ENCODE measurements at regions not wholly inside any gene's neighbourhood (a gene's known extent, or its start where the extent isn't known, plus 50 kb on each side); places are given as distances from the start of the nearest gene placed in this dataset.
"Not testable (repeated sequence)": the region's sequence is repeated elsewhere in the genome, so short reads cannot be mapped to it uniquely, and the experiment has no call there.

GRCh38 chr2:236375973-236376476, 111.8 kb upstream of the ASB18 start:
- no peaks in the 10 kb centered on the region for H3K36me3 ChIP-seq (ENCODE audit: control insufficient read depth in 1 of 2, insufficient read depth in 2 of 2, low read length in 2 of 2)

DNA sequence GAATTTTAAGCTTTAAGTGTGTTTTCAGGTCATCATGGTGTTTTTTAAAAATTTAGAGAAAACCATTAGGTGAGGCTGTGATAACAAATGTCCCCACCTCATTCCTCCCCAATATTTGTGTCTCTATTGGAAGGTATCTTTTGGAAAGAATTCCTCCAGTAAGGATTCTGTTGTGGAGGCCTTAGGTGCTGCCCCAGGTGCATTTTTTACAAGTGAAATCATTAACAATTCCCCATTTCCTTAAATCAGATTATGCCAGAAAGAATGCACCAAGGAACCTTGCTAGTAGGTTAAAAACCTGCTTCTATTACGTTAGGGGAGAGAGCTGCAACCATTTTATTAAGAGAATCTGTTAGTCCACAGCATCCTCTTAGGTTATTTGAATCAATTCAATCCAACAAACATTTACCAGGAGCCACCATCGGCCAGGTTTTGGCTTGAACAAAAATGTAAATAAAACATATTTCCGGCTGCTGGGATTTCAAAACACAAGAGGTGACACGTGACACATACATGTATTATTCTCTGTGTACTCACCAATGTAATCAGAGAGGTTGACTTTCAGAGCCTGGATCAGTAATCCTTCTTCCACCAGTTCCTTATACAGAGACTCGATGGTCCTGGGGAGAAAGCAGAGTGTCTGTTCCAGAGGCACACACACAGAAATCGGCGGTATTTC, 112.5 kb upstream of the ASB18 start:
- Histone ChIP-seq H3K9ac (ENCODE audit: low read depth in 1 of 2, low read length in 2 of 2) (no peak overlapping the region), H3K4me3 (ENCODE audit: low read depth in 1 of 2, low read length in 2 of 2) (no peak overlapping the region), H3K36me3 (ENCODE audit: control insufficient read depth in 1 of 2, insufficient read depth in 2 of 2, low read length in 2 of 2) (no peaks in the 10 kb centered on the region), H3K4me1 (ENCODE audit: control insufficient read depth in 1 of 2, insufficient read depth in 2 of 2, low read length in 2 of 2) (no peaks in the 10 kb centered on the region), H3K9me3 (ENCODE audit: control insufficient read depth in 1 of 2, low read length in 2 of 2) (no peaks in the 10 kb centered on the region), H3K27ac (ENCODE audit: low read depth, low read length) (no peak overlapping the region), H3K27me3 (ENCODE audit: control insufficient read depth in 1 of 2, insufficient read depth in 2 of 2, low read length in 2 of 2) (peaks cover 3 to 6% of the 10 kb centered on the region in 2 donors)

More at GRCh38 chr2:236375973-236376476, 111.8 kb upstream of the ASB18 start:
- Histone ChIP-seq H3K27me3 (ENCODE audit: control insufficient read depth in 1 of 2, insufficient read depth in 2 of 2, low read length in 2 of 2) (peaks cover 6% of the 10 kb centered on the region in 2 donors), H3K9ac (ENCODE audit: low read depth in 1 of 2, low read length in 2 of 2) (no peak overlapping the region), H3K4me1 (ENCODE audit: control insufficient read depth in 1 of 2, insufficient read depth in 2 of 2, low read length in 2 of 2) (no peaks in the 10 kb centered on the region), H3K4me3 (ENCODE audit: low read depth in 1 of 2, low read length in 2 of 2) (no peak overlapping the region), H3K9me3 (ENCODE audit: control insufficient read depth in 1 of 2, low read length in 2 of 2) (no peaks in the 10 kb centered on the region), H3K27ac (ENCODE audit: low read depth, low read length) (no peak overlapping the region)

DNA sequence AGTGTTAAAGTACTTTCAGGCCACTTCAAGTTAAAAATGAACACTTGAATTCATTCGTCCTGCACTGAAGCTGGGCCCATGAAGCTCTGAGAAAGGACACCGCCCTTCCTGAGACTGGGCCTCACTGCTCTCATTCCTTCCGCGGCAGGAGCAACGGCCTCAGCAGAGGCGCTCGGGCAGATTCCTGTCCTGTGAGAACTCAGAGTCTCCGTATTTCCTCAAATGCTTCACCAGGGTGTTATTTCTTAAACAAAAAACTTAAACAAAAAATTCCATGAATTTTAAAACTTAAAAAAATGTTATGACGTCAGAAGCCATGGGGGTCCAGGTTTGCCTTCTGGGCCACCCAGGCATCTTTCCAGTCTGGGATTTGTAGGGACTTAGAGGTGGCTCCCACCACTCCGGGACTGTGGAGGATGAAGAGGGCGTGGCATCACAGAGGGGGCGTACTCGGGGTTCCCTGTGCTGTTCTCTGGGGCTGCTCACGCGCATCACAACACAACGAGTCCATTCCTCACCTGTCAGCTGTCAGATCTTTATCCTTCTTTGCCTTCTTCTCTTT, 115.9 kb upstream of the ASB18 start:
- H3K4me3 ChIP-seq (ENCODE audit: low read depth in 1 of 2, low read length in 2 of 2), result no peak overlapping the region
- no peak overlapping the region for H3K9ac ChIP-seq (ENCODE audit: low read depth in 1 of 2, low read length in 2 of 2)
- no peak overlapping the region for H3K27ac ChIP-seq (ENCODE audit: low read depth, low read length)
- H3K4me1 ChIP-seq (ENCODE audit: control insufficient read depth in 1 of 2, insufficient read depth in 2 of 2, low read length in 2 of 2), result no peaks in the 10 kb centered on the region
- peaks cover under 1 to 6% of the 10 kb centered on the region in 2 donors for H3K27me3 ChIP-seq (ENCODE audit: control insufficient read depth in 1 of 2, insufficient read depth in 2 of 2, low read length in 2 of 2)
- H3K36me3 ChIP-seq (ENCODE audit: control insufficient read depth in 1 of 2, insufficient read depth in 2 of 2, low read length in 2 of 2), result no peaks in the 10 kb centered on the region
- H3K9me3 ChIP-seq (ENCODE audit: control insufficient read depth in 1 of 2, low read length in 2 of 2), result no peaks in the 10 kb centered on the region

GRCh38 chr2:236381253-236381652, 117.0 kb upstream of the ASB18 start:
- not testable (repeated sequence) for H3K27me3 ChIP-seq (ENCODE audit: control insufficient read depth in 1 of 2, insufficient read depth in 2 of 2, low read length in 2 of 2); H3K4me3 ChIP-seq (ENCODE audit: low read depth in 1 of 2, low read length in 2 of 2); H3K27ac ChIP-seq (ENCODE audit: low read depth, low read length); H3K36me3 ChIP-seq (ENCODE audit: control insufficient read depth in 1 of 2, insufficient read depth in 2 of 2, low read length in 2 of 2); H3K9me3 ChIP-seq (ENCODE audit: control insufficient read depth in 1 of 2, low read length in 2 of 2); H3K4me1 ChIP-seq (ENCODE audit: control insufficient read depth in 1 of 2, insufficient read depth in 2 of 2, low read length in 2 of 2); H3K9ac ChIP-seq (ENCODE audit: low read depth in 1 of 2, low read length in 2 of 2)

GRCh38 chr2:236389284-236390216, 125.3 kb upstream of the ASB18 start:
- H3K9me3 ChIP-seq (ENCODE audit: control insufficient read depth in 1 of 2, low read length in 2 of 2); H3K36me3 ChIP-seq (ENCODE audit: control insufficient read depth in 1 of 2, insufficient read depth in 2 of 2, low read length in 2 of 2); H3K27ac ChIP-seq (ENCODE audit: low read depth, low read length); H3K4me3 ChIP-seq (ENCODE audit: low read depth in 1 of 2, low read length in 2 of 2); H3K27me3 ChIP-seq (ENCODE audit: control insufficient read depth in 1 of 2, insufficient read depth in 2 of 2, low read length in 2 of 2); H3K4me1 ChIP-seq (ENCODE audit: control insufficient read depth in 1 of 2, insufficient read depth in 2 of 2, low read length in 2 of 2); H3K9ac ChIP-seq (ENCODE audit: low read depth in 1 of 2, low read length in 2 of 2): not testable (repeated sequence)

- Histone ChIP-seq H3K9me3 (ENCODE audit: control insufficient read depth in 1 of 2, low read length in 2 of 2) (no peaks in the 10 kb centered on the region), H3K27me3 (ENCODE audit: control insufficient read depth in 1 of 2, insufficient read depth in 2 of 2, low read length in 2 of 2) (no peaks in the 10 kb centered on the region), H3K4me1 (ENCODE audit: control insufficient read depth in 1 of 2, insufficient read depth in 2 of 2, low read length in 2 of 2) (no peaks in the 10 kb centered on the region)
Observed at GRCh38 chr2:236393101-236393500, 128.9 kb upstream of the ASB18 start.

GRCh38 chr2:236393581-236393980, 129.4 kb upstream of the ASB18 start:
- no peak overlapping the region for H3K9ac ChIP-seq (ENCODE audit: low read depth in 1 of 2, low read length in 2 of 2)
- H3K27me3 ChIP-seq (ENCODE audit: control insufficient read depth in 1 of 2, insufficient read depth in 2 of 2, low read length in 2 of 2), result no peaks in the 10 kb centered on the region
- H3K36me3 ChIP-seq (ENCODE audit: control insufficient read depth in 1 of 2, insufficient read depth in 2 of 2, low read length in 2 of 2), result no peaks in the 10 kb centered on the region
- H3K4me1 ChIP-seq (ENCODE audit: control insufficient read depth in 1 of 2, insufficient read depth in 2 of 2, low read length in 2 of 2), result no peaks in the 10 kb centered on the region
- no peak overlapping the region for H3K4me3 ChIP-seq (ENCODE audit: low read depth in 1 of 2, low read length in 2 of 2)
- no peak overlapping the region for H3K27ac ChIP-seq (ENCODE audit: low read depth, low read length)
- H3K9me3 ChIP-seq (ENCODE audit: control insufficient read depth in 1 of 2, low read length in 2 of 2), result no peaks in the 10 kb centered on the region

More at GRCh38 chr2:236393101-236393500, 128.9 kb upstream of the ASB18 start:
- H3K27ac ChIP-seq (ENCODE audit: low read depth, low read length), result no peak overlapping the region
- H3K36me3 ChIP-seq (ENCODE audit: control insufficient read depth in 1 of 2, insufficient read depth in 2 of 2, low read length in 2 of 2), result no peaks in the 10 kb centered on the region
- no peak overlapping the region for H3K4me3 ChIP-seq (ENCODE audit: low read depth in 1 of 2, low read length in 2 of 2)
- no peak overlapping the region for H3K9ac ChIP-seq (ENCODE audit: low read depth in 1 of 2, low read length in 2 of 2)

- Histone ChIP-seq H3K27ac (ENCODE audit: low read depth, low read length) (no peak overlapping the region), H3K4me1 (ENCODE audit: control insufficient read depth in 1 of 2, insufficient read depth in 2 of 2, low read length in 2 of 2) (no peaks in the 10 kb centered on the region), H3K27me3 (ENCODE audit: control insufficient read depth in 1 of 2, insufficient read depth in 2 of 2, low read length in 2 of 2) (no peaks in the 10 kb centered on the region), H3K36me3 (ENCODE audit: control insufficient read depth in 1 of 2, insufficient read depth in 2 of 2, low read length in 2 of 2) (no peaks in the 10 kb centered on the region), H3K4me3 (ENCODE audit: low read depth in 1 of 2, low read length in 2 of 2) (no peak overlapping the region), H3K9ac (ENCODE audit: low read depth in 1 of 2, low read length in 2 of 2) (no peak overlapping the region), H3K9me3 (ENCODE audit: control insufficient read depth in 1 of 2, low read length in 2 of 2) (no peaks in the 10 kb centered on the region)
Observed at GRCh38 chr2:236394571-236394970, 130.4 kb upstream of the ASB18 start.

GRCh38 chr2:236395067-236395466, 130.9 kb upstream of the ASB18 start:
- Histone ChIP-seq H3K27me3 (ENCODE audit: control insufficient read depth in 1 of 2, insufficient read depth in 2 of 2, low read length in 2 of 2) (no peaks in the 10 kb centered on the region), H3K27ac (ENCODE audit: low read depth, low read length) (no peak overlapping the region)

GRCh38 chr2:236396818-236397350, 132.7 kb upstream of the ASB18 start:
- Histone ChIP-seq H3K27me3 (ENCODE audit: control insufficient read depth in 1 of 2, insufficient read depth in 2 of 2, low read length in 2 of 2) (no peaks in the 10 kb centered on the region), H3K4me3 (ENCODE audit: low read depth in 1 of 2, low read length in 2 of 2) (no peak overlapping the region), H3K27ac (ENCODE audit: low read depth, low read length) (no peak overlapping the region), H3K36me3 (ENCODE audit: control insufficient read depth in 1 of 2, insufficient read depth in 2 of 2, low read length in 2 of 2) (no peaks in the 10 kb centered on the region), H3K9ac (ENCODE audit: low read depth in 1 of 2, low read length in 2 of 2) (no peak overlapping the region), H3K9me3 (ENCODE audit: control insufficient read depth in 1 of 2, low read length in 2 of 2) (no peaks in the 10 kb centered on the region), H3K4me1 (ENCODE audit: control insufficient read depth in 1 of 2, insufficient read depth in 2 of 2, low read length in 2 of 2) (no peaks in the 10 kb centered on the region)

More at GRCh38 chr2:236395067-236395466, 130.9 kb upstream of the ASB18 start:
- no peak overlapping the region for H3K9ac ChIP-seq (ENCODE audit: low read depth in 1 of 2, low read length in 2 of 2)
- H3K36me3 ChIP-seq (ENCODE audit: control insufficient read depth in 1 of 2, insufficient read depth in 2 of 2, low read length in 2 of 2), result no peaks in the 10 kb centered on the region
- no peaks in the 10 kb centered on the region for H3K4me1 ChIP-seq (ENCODE audit: control insufficient read depth in 1 of 2, insufficient read depth in 2 of 2, low read length in 2 of 2)
- no peaks in the 10 kb centered on the region for H3K9me3 ChIP-seq (ENCODE audit: control insufficient read depth in 1 of 2, low read length in 2 of 2)
- H3K4me3 ChIP-seq (ENCODE audit: low read depth in 1 of 2, low read length in 2 of 2), result no peak overlapping the region

Measured in duodenal mucosa (tissue), 2 donors.